K562 (cell line): ENCODE measurements at regions not wholly inside any gene's neighbourhood (a gene's known extent, or its start where the extent isn't known, plus 50 kb on each side); places are given as distances from the start of the nearest gene placed in this dataset.

Experiments
- CBFA2T2 ChIP-seq: fragments of 450-650 bp; conservative IDR thresholded peaks from 2 replicates; pipeline ENCODE4 v1.6.1; 2017; ENCODE audit warnings: mild to moderate bottlenecking
- CXXC5 ChIP-seq: fragments of 250-450 bp; sonication (Bioruptor Pico); IDR thresholded peaks from 2 replicates; pipeline ENCODE4 v1.8.0; 2022; ENCODE audit warnings: inconsistent platforms, mild to moderate bottlenecking, moderate library complexity
- DEAF1 ChIP-seq: fragments of 450-650 bp; formaldehyde crosslinking; IDR thresholded peaks from 2 replicates; pipeline ENCODE4 v1.4.0; 2020; ENCODE audit warnings: mild to moderate bottlenecking, moderate library complexity
- DPF2 ChIP-seq: fragments of 450-650 bp; IDR thresholded peaks from 2 replicates; pipeline ENCODE4 v1.6.1; 2016
- FOSL1 ChIP-seq: fragments of 200-800 bp; sonication (Bioruptor generic); conservative IDR thresholded peaks from 2 replicates; pipeline ENCODE4 v1.6.1; 2016; ENCODE audit warnings: missing genetic modification characterization, missing compliant biosample characterization
- GTF2E2 ChIP-seq: fragments of 200-800 bp; sonication (Bioruptor generic); IDR thresholded peaks from 2 replicates; pipeline ENCODE4 v1.6.1; 2016; ENCODE audit warnings: missing genetic modification characterization, missing compliant biosample characterization
- HINFP ChIP-seq: fragments of 450-650 bp; conservative IDR thresholded peaks from 2 replicates; pipeline ENCODE4 v1.6.1; 2016; ENCODE audit warnings: missing genetic modification characterization, low read depth, mild to moderate bottlenecking, control low read depth, missing compliant biosample characterization
- IRF9 ChIP-seq: fragments of 450-650 bp; IDR thresholded peaks from 2 replicates; pipeline ENCODE4 v1.6.1; 2016; ENCODE audit warnings: missing biosample characterization, missing genetic modification characterization
- MAFG ChIP-seq: fragments of 450-650 bp; conservative IDR thresholded peaks from 2 replicates; pipeline ENCODE4 v1.6.1; 2016; ENCODE audit warnings: missing genetic modification characterization, missing compliant biosample characterization
- MAZ ChIP-seq, 2 experiments: fragments of 450-650 bp in 1 of 2; sonication (generic) in 1 of 2; formaldehyde crosslinking; IDR thresholded peaks in 1 of 2; conservative IDR thresholded peaks in 1 of 2; 2 replicates each; pipeline versions ENCODE4 v1.4.0 to v1.5.0; 2020; ENCODE audit warnings: mild to moderate bottlenecking in 1 of 2, missing genetic modification reagents in 1 of 2
- NFE2 ChIP-seq: IDR thresholded peaks from 2 replicates; pipeline ENCODE4 v1.6.1; 2014; ENCODE audit warnings: antibody characterized with exemption, low read depth
- PHTF2 ChIP-seq: fragments of 250-450 bp; sonication (Bioruptor Pico); IDR thresholded peaks from 2 replicates; pipeline ENCODE4 v1.5.0; 2021; ENCODE audit warnings: mild to moderate bottlenecking
- PYGO2 ChIP-seq: fragments of 450-650 bp; IDR thresholded peaks from 2 replicates; pipeline ENCODE4 v1.6.1; 2016; ENCODE audit warnings: mild to moderate bottlenecking, missing genetic modification characterization, moderate library complexity, missing compliant biosample characterization
- RAD21 ChIP-seq, 2 experiments: fragments of 250-450 bp in 1 of 2; fragments of 450-650 bp in 1 of 2; sonication (Bioruptor Pico) in 1 of 2; formaldehyde crosslinking in 1 of 2; IDR thresholded peaks in 1 of 2; conservative IDR thresholded peaks in 1 of 2; 2 replicates each; pipeline versions ENCODE4 v1.4.0 to v1.8.0; 2020 to 2022; ENCODE audit warnings: mild to moderate bottlenecking in 2 of 2, moderate library complexity in 1 of 2
- SMARCA4 ChIP-seq: fragments of 450-650 bp; IDR thresholded peaks from 2 replicates; pipeline ENCODE4 v1.6.1; 2016
- TRIM24 ChIP-seq, 2 experiments: fragments of 450-650 bp; IDR thresholded peaks; 2 replicates each; pipeline ENCODE4 v1.6.1; 2016
- XRCC3 ChIP-seq: fragments of 450-650 bp; IDR thresholded peaks from 2 replicates; pipeline ENCODE4 v1.6.1; 2017; ENCODE audit warnings: mild to moderate bottlenecking, moderate library complexity
- ZBTB43 ChIP-seq: sonication (generic); formaldehyde crosslinking; IDR thresholded peaks from 2 replicates; pipeline ENCODE4 v1.8.0; 2023; ENCODE audit warnings: mild to moderate bottlenecking, missing genetic modification reagents
- ZNF398 ChIP-seq: fragments of 250-450 bp; sonication (Bioruptor Pico); IDR thresholded peaks from 2 replicates; pipeline ENCODE4 v1.8.0; 2021; ENCODE audit warnings: moderate library complexity, mild to moderate bottlenecking, inconsistent platforms
- ZNF766 ChIP-seq: fragments of 200-800 bp; sonication (Bioruptor generic); conservative IDR thresholded peaks from 2 replicates; pipeline ENCODE4 v1.6.1; 2016; ENCODE audit warnings: missing genetic modification characterization, missing compliant biosample characterization

GRCh38 chr12:89162589-89163261, 189.6 kb downstream of the DUSP6 start (continued):
- no peak for TF ChIP-seq XRCC3
- peak; percentile 6; the same call in 1 of the 2 replicates for TF ChIP-seq DEAF1 (CRISPR knock-in tag)
- TF ChIP-seq FOSL1 (tag), result peak; percentile 74
- TF ChIP-seq ZNF766 (CRISPR knock-in tag), result peak; percentile 86
- 0 out of 2 replicates have a peak, but pooled peaks have one; percentile 5 for TF ChIP-seq CBFA2T2
- TF ChIP-seq MAZ (CRISPR knock-in tag; conservative IDR thresholded peaks at IDR 0.05 in 1 of 2, IDR thresholded peaks at IDR 0.05 in 1 of 2), result peak in 1 of 2 experiments; percentile 37; a peak in 1 of 4 replicates
- TF ChIP-seq IRF9 (tag), result peak; percentile 84
- TF ChIP-seq ZBTB43, result no peak
- 0 out of 2 replicates have a peak, but pooled peaks have one; percentile 23 for TF ChIP-seq PYGO2 (tag)
- no peak for TF ChIP-seq ZNF398 (CRISPR knock-in tag)
- TF ChIP-seq MAFG (tag), result peak; percentile 92
- no peak for TF ChIP-seq PHTF2 (CRISPR knock-in tag)
- peak; percentile 41; the same call in 1 of the 2 replicates for TF ChIP-seq DPF2
- TF ChIP-seq SMARCA4, result peak; percentile 59; the same call in 1 of the 2 replicates
- peak; percentile 65 to 75; a peak in 3 of 4 replicates for TF ChIP-seq TRIM24 (IDR thresholded peaks at IDR 0.05)
- TF ChIP-seq CXXC5 (CRISPR knock-in tag), result 0 out of 2 replicates have a peak, but pooled peaks have one; percentile 14
- TF ChIP-seq RAD21 (CRISPR knock-in tag; conservative IDR thresholded peaks at IDR 0.05 in 1 of 2, IDR thresholded peaks at IDR 0.05 in 1 of 2), result peak; percentile 33 to 38; a peak in 3 of 4 replicates
- TF ChIP-seq HINFP (tag), result no peak
- TF ChIP-seq GTF2E2 (tag), result peak; percentile 73; the same call in 1 of the 2 replicates
- TF ChIP-seq NFE2, result peak; percentile 30; the same call in 1 of the 2 replicates
